A549 (cell line): ENCODE measurements at regions not wholly inside any gene's neighbourhood (a gene's known extent, or its start where the extent isn't known, plus 50 kb on each side); places are given as distances from the start of the nearest gene placed in this dataset.

Experiments used
- ATAC-seq, 2 experiments: fragments of 200-7000 bp in 1 of 2; fragments of >200 bp in 1 of 2; cut with Nextera tagmentation in 1 of 2; cut with Tn5 transposase in 1 of 2; 3 replicates each; pipeline versions ENCODE4 v1.8.0 to v1.9.1; 2018 to 2020; ENCODE audit warnings: mild to moderate bottlenecking in 1 of 2, moderate library complexity in 1 of 2
- CTCF ChIA-PET: fragments of 300-600 bp; sonication (Branson Sonifier 250); formaldehyde crosslinking; extraction: SDS; loops from one replicate; lab custom pipeline; 2021; ENCODE audit warnings: antibody characterized with exemption, inconsistent platforms; lab: Yijun Ruan, JAX
- POLR2A ChIA-PET: fragments of 350-600 bp; formaldehyde crosslinking; extraction: SDS; loops from one replicate; lab custom pipeline; 2021; ENCODE audit warnings: antibody characterized with exemption, inconsistent platforms; lab: Yijun Ruan, JAX
- DNase-seq, 2 experiments: peaks; one replicate each; pipeline versions ENCODE4 v3.0.0 to v3.0.0-alpha.2; 2011 to 2016; ENCODE audit warnings: low read depth in 1 of 2, low spot score in 1 of 2
- FAIRE-seq: peaks from 2 replicates; lab custom pipeline; 2011; peaks lifted over from hg19 to GRCh38; lab: Jason Lieb, UNC
- H3K27ac ChIP-seq, 2 experiments: fragments of >200 bp; sonication (Bioruptor Twin); formaldehyde crosslinking; 3 replicates each; pipeline ENCODE4 v1.5.1; 2016 to 2017
- H3K4me1 ChIP-seq: fragments of >200 bp; sonication (Bioruptor Twin); formaldehyde crosslinking; 3 replicates; pipeline ENCODE4 v1.6.1; 2016
- H3K4me2 ChIP-seq: fragments of >200 bp; sonication (Bioruptor Twin); formaldehyde crosslinking; 3 replicates; pipeline ENCODE4 v1.6.1; 2016
- H3K4me3 ChIP-seq: fragments of >200 bp; sonication (Bioruptor Twin); formaldehyde crosslinking; 3 replicates; pipeline ENCODE4 v1.5.1; 2016
- H3K9me3 ChIP-seq: fragments of >200 bp; sonication (Bioruptor Twin); formaldehyde crosslinking; 3 replicates; pipeline ENCODE4 v1.6.1; 2016
- ATOH8 ChIP-seq: fragments of 250-450 bp; sonication (Bioruptor Pico); IDR thresholded peaks from 2 replicates; pipeline ENCODE4 v1.5.0; 2020; ENCODE audit warnings: low read depth, mild to moderate bottlenecking, moderate library complexity
- CBX2 ChIP-seq: fragments of 200-600 bp; sonication (generic); IDR thresholded peaks from 2 replicates; pipeline ENCODE4 v1.6.1; 2016; ENCODE audit warnings: low read depth, mild to moderate bottlenecking, borderline replicate concordance
- CEBPB ChIP-seq, 2 experiments: fragments of >200 bp in 1 of 2; sonication (Bioruptor Twin) in 1 of 2; formaldehyde crosslinking in 1 of 2; IDR thresholded peaks; 2 replicates each; pipeline ENCODE4 v1.6.1; 2012 to 2016
- CHD4 ChIP-seq: fragments of 200-600 bp; sonication (generic); IDR thresholded peaks from 2 replicates; pipeline ENCODE4 v1.6.1; 2016; ENCODE audit warnings: antibody characterized with exemption, mild to moderate bottlenecking, borderline replicate concordance
- E2F6 ChIP-seq: IDR thresholded peaks from 2 replicates; pipeline ENCODE4 v1.6.1; 2012; ENCODE audit warnings: low read depth, borderline replicate concordance
- EHMT2 ChIP-seq: fragments of 200-600 bp; sonication (generic); IDR thresholded peaks from 2 replicates; pipeline ENCODE4 v1.6.1; 2016; ENCODE audit warnings: antibody characterized with exemption, low read depth, mild to moderate bottlenecking, moderate library complexity
- EP300 ChIP-seq, 2 experiments: fragments of >200 bp; sonication (Bioruptor Twin); formaldehyde crosslinking; IDR thresholded peaks; 2 replicates in 1 of 2; 3 replicates in 1 of 2; pipeline ENCODE4 v1.6.1; 2016 to 2017
- GATA3 ChIP-seq: IDR thresholded peaks from 2 replicates; pipeline ENCODE4 v1.6.1; 2012; ENCODE audit warnings: borderline replicate concordance
- HEYL ChIP-seq: fragments of 250-450 bp; sonication (Bioruptor Pico); IDR thresholded peaks from 2 replicates; pipeline ENCODE4 v1.8.0; 2021; ENCODE audit warnings: mild to moderate bottlenecking, moderate library complexity
- HOXA7 ChIP-seq: fragments of 250-450 bp; sonication (Bioruptor Pico); IDR thresholded peaks from 2 replicates; pipeline ENCODE4 v1.5.0; 2020; ENCODE audit warnings: mild to moderate bottlenecking, moderate library complexity
- HOXB5 ChIP-seq: fragments of 250-450 bp; sonication (Bioruptor Pico); IDR thresholded peaks from 2 replicates; pipeline ENCODE4 v1.5.0; 2020; ENCODE audit warnings: mild to moderate bottlenecking, moderate library complexity
- JUNB ChIP-seq: fragments of >200 bp; sonication (Bioruptor Twin); formaldehyde crosslinking; IDR thresholded peaks from 2 replicates; pipeline ENCODE4 v1.6.1; 2016
- KDM5A ChIP-seq: fragments of 200-600 bp; sonication (generic); IDR thresholded peaks from 2 replicates; pipeline ENCODE4 v1.6.1; 2016; ENCODE audit warnings: antibody characterized with exemption, mild to moderate bottlenecking
- MAX ChIP-seq: IDR thresholded peaks from 2 replicates; pipeline ENCODE4 v1.6.1; 2012
- MYC ChIP-seq: IDR thresholded peaks from 2 replicates; pipeline ENCODE4 v1.6.1; 2012; ENCODE audit warnings: mild to moderate bottlenecking, inconsistent platforms, low read length, improper control_type of control experiment, borderline replicate concordance
- POLR2A ChIP-seq: IDR thresholded peaks from 2 replicates; pipeline ENCODE4 v1.6.1; 2012; ENCODE audit warnings: mild to moderate bottlenecking, low read length
- SMC3 ChIP-seq: fragments of >200 bp; sonication (Bioruptor Twin); formaldehyde crosslinking; IDR thresholded peaks from 3 replicates; pipeline ENCODE4 v1.6.1; 2018; ENCODE audit warnings: inconsistent platforms
- TP53 ChIP-seq: fragments of 250-450 bp; sonication (Bioruptor Pico); IDR thresholded peaks from 2 replicates; pipeline ENCODE4 v1.5.0; 2021; ENCODE audit warnings: mild to moderate bottlenecking, moderate library complexity
- ZC3H11A ChIP-seq: fragments of 450-650 bp; IDR thresholded peaks from 2 replicates; pipeline ENCODE4 v1.6.1; 2014; ENCODE audit warnings: antibody characterized with exemption, mild to moderate bottlenecking
- ZSCAN20 ChIP-seq: fragments of 250-450 bp; sonication (Bioruptor Pico); IDR thresholded peaks from 2 replicates; pipeline ENCODE4 v1.8.0; 2022; ENCODE audit warnings: mild to moderate bottlenecking, moderate library complexity
- WGBS: methylation state at CpG from one replicate; pipeline ENCODE4 v1.1.6; 2017; ENCODE audit errors: missing lambda C conversion rate; 5-methylcytosine and 5-hydroxymethylcytosine counted together
- TF ChIP-seq, protein P1 (sequence below): fragments of >200 bp; sonication (Bioruptor Twin); formaldehyde crosslinking; IDR thresholded peaks from 2 replicates; pipeline ENCODE4 v1.6.1; 2016
- TF ChIP-seq, protein P2 (sequence below): fragments of 200-600 bp; sonication (generic); IDR thresholded peaks from 2 replicates; pipeline ENCODE4 v1.6.1; 2016; ENCODE audit warnings: antibody characterized with exemption, mild to moderate bottlenecking, moderate library complexity

GRCh38 chr5:143740956-143741355 lies 71.0 kb upstream of the HMHB1 start:
- ATAC-seq, result no peak
- 86% methylated on average over 1 of the region's 1 CpG for WGBS
- H3K4me1 ChIP-seq, result no peaks in the 10 kb centered on the region
- no peak for TF ChIP-seq MAX
- TF ChIP-seq EP300 (IDR thresholded peaks at IDR 0.05), result no peak
- TF ChIP-seq MYC, result no peak
- TF ChIP-seq SMC3, result no peak
- TF ChIP-seq HEYL, result no peak
- TF ChIP-seq JUNB, result no peak
- TF ChIP-seq, all 56 proteins: peak for 0
- no peak overlapping the region for H3K4me2 ChIP-seq
- DNase-seq (no peak), FAIRE-seq (no peak)
- H3K9me3 ChIP-seq, result no peaks in the 10 kb centered on the region
- H3K27ac ChIP-seq, result no peak overlapping the region
- ChIA-PET CTCF (interaction anchor here (1.2 kb wide), 1 partner anchor 12 kb away, joined by 3 read pairs; no protein-coding TSS in a partner anchor), POLR2A (no interaction called here)
- no peak overlapping the region for H3K4me3 ChIP-seq

DNA sequence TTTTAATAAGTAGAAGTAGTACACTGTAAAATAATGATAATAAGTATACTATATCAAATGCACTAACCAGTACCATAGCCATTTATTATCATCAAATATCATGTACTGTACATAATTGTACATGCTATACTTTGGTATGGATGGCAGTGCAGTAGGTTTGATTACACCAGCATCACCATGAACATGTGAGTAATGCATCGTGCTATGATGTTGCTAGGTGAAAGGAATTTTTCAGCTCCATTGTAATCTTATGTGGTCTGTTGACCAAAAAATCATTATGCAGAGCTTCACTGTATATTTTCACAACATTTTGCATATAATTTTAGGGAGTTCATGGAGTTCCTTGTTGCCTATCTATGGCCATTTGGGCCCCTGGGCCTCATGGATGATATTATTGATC lies 72.2 kb upstream of the HMHB1 start:
- Histone ChIP-seq H3K27ac (no peak overlapping the region), H3K4me3 (no peak overlapping the region), H3K4me1 (no peaks in the 10 kb centered on the region), H3K9me3 (no peaks in the 10 kb centered on the region), H3K4me2 (no peak overlapping the region)
- ATAC-seq (no peak), DNase-seq (no peak), FAIRE-seq (no peak)
- 92% methylated on average over 1 of the region's 1 CpG for WGBS
- no peak for TF ChIP-seq KDM5A
- no peak for TF ChIP-seq EHMT2
- TF ChIP-seq CEBPB (IDR thresholded peaks at IDR 0.05), result no peak
- no peak for TF ChIP-seq TP53 (CRISPR knock-in tag)
- TF ChIP-seq HOXB5 (CRISPR knock-in tag), result no peak
- no peak for TF ChIP-seq GATA3
- TF ChIP-seq MYC, result no peak
- TF ChIP-seq POLR2A, result no peak
- TF ChIP-seq, protein P1, sequence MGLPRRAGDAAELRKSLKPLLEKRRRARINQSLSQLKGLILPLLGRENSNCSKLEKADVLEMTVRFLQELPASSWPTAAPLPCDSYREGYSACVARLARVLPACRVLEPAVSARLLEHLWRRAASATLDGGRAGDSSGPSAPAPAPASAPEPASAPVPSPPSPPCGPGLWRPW, result no peak
- TF ChIP-seq ZC3H11A, result no peak
- no peak for TF ChIP-seq CHD4
- TF ChIP-seq CBX2, result no peak
- no peak for TF ChIP-seq ZSCAN20 (CRISPR knock-in tag)
- no peak for TF ChIP-seq HOXA7
- TF ChIP-seq EP300 (IDR thresholded peaks at IDR 0.05), result no peak
- no peak for TF ChIP-seq E2F6
- TF ChIP-seq ATOH8 (CRISPR knock-in tag), result no peak
- TF ChIP-seq, protein P2, sequence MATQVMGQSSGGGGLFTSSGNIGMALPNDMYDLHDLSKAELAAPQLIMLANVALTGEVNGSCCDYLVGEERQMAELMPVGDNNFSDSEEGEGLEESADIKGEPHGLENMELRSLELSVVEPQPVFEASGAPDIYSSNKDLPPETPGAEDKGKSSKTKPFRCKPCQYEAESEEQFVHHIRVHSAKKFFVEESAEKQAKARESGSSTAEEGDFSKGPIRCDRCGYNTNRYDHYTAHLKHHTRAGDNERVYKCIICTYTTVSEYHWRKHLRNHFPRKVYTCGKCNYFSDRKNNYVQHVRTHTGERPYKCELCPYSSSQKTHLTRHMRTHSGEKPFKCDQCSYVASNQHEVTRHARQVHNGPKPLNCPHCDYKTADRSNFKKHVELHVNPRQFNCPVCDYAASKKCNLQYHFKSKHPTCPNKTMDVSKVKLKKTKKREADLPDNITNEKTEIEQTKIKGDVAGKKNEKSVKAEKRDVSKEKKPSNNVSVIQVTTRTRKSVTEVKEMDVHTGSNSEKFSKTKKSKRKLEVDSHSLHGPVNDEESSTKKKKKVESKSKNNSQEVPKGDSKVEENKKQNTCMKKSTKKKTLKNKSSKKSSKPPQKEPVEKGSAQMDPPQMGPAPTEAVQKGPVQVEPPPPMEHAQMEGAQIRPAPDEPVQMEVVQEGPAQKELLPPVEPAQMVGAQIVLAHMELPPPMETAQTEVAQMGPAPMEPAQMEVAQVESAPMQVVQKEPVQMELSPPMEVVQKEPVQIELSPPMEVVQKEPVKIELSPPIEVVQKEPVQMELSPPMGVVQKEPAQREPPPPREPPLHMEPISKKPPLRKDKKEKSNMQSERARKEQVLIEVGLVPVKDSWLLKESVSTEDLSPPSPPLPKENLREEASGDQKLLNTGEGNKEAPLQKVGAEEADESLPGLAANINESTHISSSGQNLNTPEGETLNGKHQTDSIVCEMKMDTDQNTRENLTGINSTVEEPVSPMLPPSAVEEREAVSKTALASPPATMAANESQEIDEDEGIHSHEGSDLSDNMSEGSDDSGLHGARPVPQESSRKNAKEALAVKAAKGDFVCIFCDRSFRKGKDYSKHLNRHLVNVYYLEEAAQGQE, result no peak
- CTCF ChIA-PET, result interaction anchor here (1.0 kb wide), 1 partner anchor 24 kb away, joined by 3 read pairs; no protein-coding TSS in a partner anchor
- POLR2A ChIA-PET, result no interaction called here
